ENCODE measurements at regions not wholly inside any gene's neighbourhood (a gene's known extent, or its start where the extent isn't known, plus 50 kb on each side); places are given as distances from the start of the nearest gene placed in this dataset.
A peak's percentile ranks its signal among the peaks of the same experiment; 100 is the strongest.
"Not testable (repeated sequence)": the region's sequence is repeated elsewhere in the genome, so short reads cannot be mapped to it uniquely, and the experiment has no call there.

- DNase-seq (ENCODE audit: low read depth): no peak
Measured at GRCh38 chr3:107001635-107002034, 375.6 kb upstream of the CCDC54 start.

DNA sequence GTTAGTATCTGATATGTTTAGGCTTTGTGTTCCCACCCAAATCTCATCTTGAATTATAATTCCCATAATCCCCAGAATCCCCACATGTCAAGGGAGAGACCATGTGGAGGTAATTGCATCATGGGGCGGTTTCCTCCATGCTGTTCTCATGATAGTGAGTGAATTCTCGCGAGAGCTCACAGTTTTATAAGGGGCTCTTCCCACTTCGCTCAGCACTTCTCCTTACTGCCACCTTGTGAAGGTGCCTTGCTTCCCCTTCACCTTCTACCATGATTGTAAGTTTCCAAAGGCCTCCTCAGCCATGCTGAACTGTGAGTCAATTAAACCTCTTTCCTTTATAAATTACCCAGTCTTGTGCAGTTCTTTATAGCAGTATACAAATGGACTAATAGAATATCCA lies 371.9 kb upstream of the CCDC54 start:
- DNase-seq (ENCODE audit: low read depth): not testable (repeated sequence)

- no peak for DNase-seq (ENCODE audit: low read depth)
Measured at GRCh38 chr3:107008213-107008612, 369.0 kb upstream of the CCDC54 start.

- peak; percentile 11 for DNase-seq (ENCODE audit: low read depth)
Measured at GRCh38 chr3:107013641-107014040, 363.6 kb upstream of the CCDC54 start.

- no peak for DNase-seq (ENCODE audit: low read depth)
Measured at GRCh38 chr3:107024551-107025026, 352.6 kb upstream of the CCDC54 start.

DNA sequence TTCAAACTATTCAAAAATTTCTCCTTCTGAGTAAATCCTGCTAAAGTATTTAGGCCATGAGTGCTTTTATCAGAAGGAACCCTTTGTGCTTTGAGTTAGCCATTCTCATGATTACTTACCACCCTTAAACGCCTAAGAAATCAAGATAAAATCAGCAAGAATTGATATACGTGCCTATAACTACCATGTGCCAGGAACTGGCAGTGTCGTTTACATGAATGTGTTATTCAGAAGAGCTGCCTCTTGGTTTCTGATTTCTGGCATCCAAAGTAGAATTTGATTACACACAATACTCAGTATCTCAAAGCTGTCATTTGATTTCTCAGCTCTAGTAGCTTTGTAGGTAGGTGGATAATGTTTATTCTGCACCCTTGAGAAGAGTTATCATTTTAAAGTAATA lies 351.3 kb upstream of the CCDC54 start:
- DNase-seq (ENCODE audit: low read depth): no peak

DNA sequence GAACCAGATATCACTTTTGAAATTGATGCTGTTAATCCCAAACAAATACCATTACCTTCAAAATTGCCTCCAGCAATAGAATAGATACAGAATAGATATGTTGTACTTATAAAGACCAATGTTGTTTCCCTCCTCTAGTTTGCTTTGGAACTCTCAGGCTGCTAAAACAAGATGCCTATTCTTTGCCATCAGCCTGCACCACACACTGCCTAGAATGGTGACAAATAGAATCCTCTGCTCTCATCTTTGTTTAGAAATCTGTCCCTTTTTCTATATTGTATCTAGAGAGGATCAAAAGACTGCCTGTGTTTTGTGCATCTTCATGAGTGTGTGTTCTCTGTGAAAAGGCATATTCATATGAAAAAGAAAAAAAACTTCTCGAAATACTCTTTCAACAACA lies 349.2 kb upstream of the CCDC54 start:
- no peak for DNase-seq (ENCODE audit: low read depth)

DNA sequence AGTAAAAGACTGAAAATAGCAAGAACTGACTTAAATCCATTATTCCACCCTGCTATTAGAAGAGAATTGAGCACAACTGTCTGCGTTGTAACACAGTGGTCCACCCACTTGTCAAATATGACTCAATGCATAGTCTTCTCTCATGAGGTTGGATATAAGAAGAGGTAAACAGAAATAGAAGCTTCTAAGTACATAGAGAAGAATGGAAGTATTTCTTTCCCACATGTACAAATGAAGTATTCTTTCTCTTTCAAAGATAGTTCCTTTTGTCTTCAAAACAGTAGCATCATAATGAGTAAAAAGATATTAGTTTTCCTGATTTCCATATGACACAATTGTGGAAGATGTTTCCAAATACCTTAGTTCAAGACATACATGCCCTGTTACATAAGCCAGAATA lies 348.6 kb upstream of the CCDC54 start:
- DNase-seq (ENCODE audit: low read depth): no peak

GRCh38 chr3:107032111-107032510 lies 345.1 kb upstream of the CCDC54 start:
- no peak for DNase-seq (ENCODE audit: low read depth)

GRCh38 chr3:107034142-107034541 lies 343.1 kb upstream of the CCDC54 start:
- DNase-seq (ENCODE audit: low read depth): no peak

DNA sequence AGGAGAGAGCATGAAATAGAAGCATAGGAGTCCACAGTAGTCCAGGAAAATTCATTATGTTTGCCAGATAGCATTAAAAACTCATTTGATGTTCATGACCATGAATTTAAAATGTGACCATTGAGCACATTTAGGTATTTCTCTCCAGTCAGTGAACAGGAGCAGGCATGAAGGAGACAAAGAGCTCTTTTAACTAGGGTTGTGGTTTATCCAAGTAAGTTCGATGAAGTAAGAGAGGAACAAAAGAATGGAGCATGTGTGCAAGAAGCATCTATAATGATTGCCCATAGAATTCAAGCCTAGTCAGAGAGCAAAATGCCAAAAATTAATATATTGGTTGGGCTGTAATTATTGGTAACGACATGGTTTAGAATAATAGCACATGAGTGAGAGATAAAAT lies 342.1 kb upstream of the CCDC54 start:
- no peak for DNase-seq (ENCODE audit: low read depth)

DNA sequence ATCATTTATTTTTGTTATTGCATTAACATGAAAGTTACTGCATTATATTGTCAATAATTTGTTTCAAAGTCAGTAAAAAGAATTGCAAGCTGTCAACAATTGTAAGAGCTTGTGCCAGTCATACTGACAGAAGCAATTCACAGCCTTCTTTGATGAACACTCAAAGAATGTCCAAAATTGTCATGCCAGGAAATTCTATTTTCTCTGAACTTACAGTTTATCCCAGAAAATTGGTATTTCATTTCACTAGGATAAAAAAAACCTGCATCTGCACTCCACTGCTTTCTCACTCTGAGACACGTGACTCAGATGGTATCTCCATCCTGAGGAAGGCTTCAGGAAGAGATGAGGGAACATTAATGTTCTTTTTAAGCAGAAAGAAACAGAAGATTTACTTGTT lies 332.6 kb upstream of the CCDC54 start:
- DNase-seq (ENCODE audit: low read depth): no peak

DNA sequence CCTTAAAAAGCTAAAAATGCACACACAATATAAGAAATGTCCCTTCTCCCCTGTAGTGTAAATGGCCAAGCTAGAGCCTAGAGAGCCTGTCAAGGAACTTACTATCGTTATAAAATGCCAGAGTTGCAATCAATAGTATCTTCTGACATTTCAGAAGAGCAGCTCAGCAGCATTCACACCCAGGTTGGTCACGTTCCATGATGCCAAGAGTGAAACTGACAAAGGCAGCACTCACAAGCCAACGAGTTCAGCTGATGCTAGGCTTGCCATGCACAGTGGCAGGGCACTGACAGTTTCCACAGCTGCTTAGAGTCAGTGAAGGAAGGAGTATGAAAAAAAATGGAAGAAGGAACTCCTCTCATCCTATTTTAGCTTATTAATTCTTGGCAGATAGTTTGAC lies 331.4 kb upstream of the CCDC54 start:
- DNase-seq (ENCODE audit: low read depth): no peak

- DNase-seq (ENCODE audit: low read depth): no peak
Measured at GRCh38 chr3:107055181-107055942, 321.9 kb upstream of the CCDC54 start.

GRCh38 chr3:107061466-107061865 lies 315.8 kb upstream of the CCDC54 start:
- no peak for DNase-seq (ENCODE audit: low read depth)

- no peak for DNase-seq (ENCODE audit: low read depth)
Measured at GRCh38 chr3:107062310-107062709, 314.9 kb upstream of the CCDC54 start.

- DNase-seq (ENCODE audit: low read depth): no peak
Measured at GRCh38 chr3:107062787-107063186, 314.5 kb upstream of the CCDC54 start.

DNA sequence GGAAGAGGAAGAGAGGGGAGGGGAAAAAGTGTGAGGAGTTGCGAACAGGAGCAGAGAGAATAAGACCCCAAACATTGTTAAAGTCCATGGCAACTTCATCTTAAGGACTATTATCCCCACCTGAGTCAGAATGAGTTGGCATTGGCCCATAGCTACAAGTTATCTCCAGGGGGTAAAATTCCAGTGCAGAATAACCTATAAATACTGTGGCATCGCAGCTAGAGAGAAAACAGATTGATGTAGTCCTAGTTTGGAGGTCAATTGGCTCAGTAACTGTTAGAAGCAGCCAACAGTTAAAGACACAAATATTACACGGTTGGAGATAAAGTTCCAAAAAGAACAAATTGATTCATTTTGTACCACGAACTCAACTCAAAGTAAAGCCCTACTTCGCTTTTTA lies 313.9 kb upstream of the CCDC54 start:
- no peak for DNase-seq (ENCODE audit: low read depth)

- no peak for DNase-seq (ENCODE audit: low read depth)
Measured at GRCh38 chr3:107064405-107065060, 312.7 kb upstream of the CCDC54 start.

DNA sequence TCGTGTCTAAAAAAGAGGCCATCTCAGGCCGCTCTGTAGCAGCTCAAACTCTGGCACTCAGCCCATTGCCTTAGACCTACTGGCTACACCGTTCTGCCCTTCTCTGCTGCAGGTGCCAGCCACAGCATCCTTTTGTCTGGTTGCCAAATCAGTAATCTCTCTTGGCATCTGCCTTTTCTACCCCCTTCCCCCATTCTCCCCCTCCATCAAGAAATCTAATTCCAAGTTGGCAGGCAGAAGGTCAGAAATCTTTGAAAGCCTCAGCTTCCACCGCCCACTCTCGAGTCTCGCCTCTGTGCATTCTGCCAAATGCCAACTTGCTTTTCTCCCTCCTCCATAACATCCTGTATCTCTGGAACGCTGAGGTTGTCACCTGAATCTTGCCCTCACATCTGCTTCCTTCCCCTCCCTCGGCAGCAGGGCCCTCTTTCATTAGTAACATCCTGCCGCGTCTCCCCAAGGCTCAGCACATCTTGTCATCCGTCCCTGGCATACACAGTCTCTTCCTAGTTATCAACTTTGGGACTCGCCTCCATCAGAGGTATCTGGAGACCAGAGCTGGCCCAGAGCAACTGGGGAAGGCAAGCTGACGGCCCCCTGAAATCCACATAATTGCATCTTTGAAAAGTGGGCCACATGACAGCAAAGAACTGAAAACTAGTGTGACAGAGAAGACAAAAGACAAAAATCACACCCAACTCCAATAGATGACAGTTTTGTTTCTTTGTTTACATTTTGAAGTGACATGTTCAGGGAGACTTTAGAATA lies 312.0 kb upstream of the CCDC54 start:
- no peak for DNase-seq (ENCODE audit: low read depth)

- DNase-seq (ENCODE audit: low read depth): no peak
Measured at GRCh38 chr3:107067421-107067820, 309.8 kb upstream of the CCDC54 start.

DNA sequence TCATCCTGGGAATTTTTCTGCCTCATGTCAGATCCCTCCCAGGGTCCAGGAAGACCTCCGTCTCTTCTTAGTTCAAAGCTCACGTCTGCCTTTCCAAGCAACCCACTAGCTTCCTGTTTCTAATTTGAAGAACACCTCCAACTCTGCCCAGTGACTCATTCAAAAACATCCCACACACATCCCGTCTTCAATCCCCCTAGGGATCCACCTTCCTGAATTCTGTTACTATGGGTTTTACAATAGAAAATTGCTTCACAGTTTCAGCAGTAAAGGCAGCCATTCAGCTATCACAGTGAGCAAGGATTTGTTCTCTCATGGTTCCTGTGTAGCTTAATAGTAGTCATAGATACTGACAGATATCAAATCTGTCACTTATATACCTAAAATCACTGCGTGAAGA lies 308.3 kb upstream of the CCDC54 start:
- DNase-seq (ENCODE audit: low read depth): peak; percentile 75

DNA sequence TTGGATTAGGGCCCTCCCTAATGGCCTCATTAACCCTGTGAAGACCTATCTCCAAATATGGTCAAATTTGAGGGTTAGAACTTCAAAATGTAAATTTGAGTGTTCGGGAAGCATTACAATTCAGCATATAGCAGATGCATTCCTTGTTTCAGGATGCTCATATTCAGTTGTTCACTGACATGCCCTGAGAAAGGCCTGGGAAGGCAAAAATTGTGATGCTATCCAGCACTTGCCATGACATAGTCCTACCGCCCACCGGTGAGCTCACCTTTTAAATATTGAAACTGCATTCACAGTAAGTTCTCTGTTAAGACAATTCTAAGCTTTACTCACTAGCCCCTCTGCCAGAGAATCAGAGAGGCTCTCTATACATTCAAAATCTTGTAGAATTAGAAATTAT lies 300.3 kb upstream of the CCDC54 start:
- no peak for DNase-seq (ENCODE audit: low read depth)

All from HS-5 (cell line).